HUES48 (cell line): ENCODE measurements at regions not wholly inside any gene's neighbourhood (a gene's known extent, or its start where the extent isn't known, plus 50 kb on each side); places are given as distances from the start of the nearest gene placed in this dataset.

Source experiments
- H3K27ac ChIP-seq: one replicate; pipeline ENCODE4 v1.7.0; 2013; ENCODE audit warnings: low read depth, low read length, inconsistent platforms
- H3K27me3 ChIP-seq: 2 replicates; pipeline ENCODE4 v1.6.1; 2013; ENCODE audit warnings: mild to moderate bottlenecking, low read length; ENCODE audit not compliant: control insufficient read depth, insufficient read depth
- H3K36me3 ChIP-seq: 2 replicates; pipeline ENCODE4 v1.6.1; 2013; ENCODE audit warnings: low read length; ENCODE audit not compliant: control insufficient read depth, insufficient read depth
- H3K4me1 ChIP-seq: 2 replicates; pipeline ENCODE4 v1.6.1; 2013; ENCODE audit warnings: mild to moderate bottlenecking, low read length; ENCODE audit not compliant: control insufficient read depth, insufficient read depth
- H3K4me3 ChIP-seq: 2 replicates; pipeline ENCODE4 v1.5.1; 2013; ENCODE audit warnings: mild to moderate bottlenecking, low read depth, low read length
- H3K9ac ChIP-seq: 2 replicates; pipeline ENCODE4 v1.6.1; 2013; ENCODE audit warnings: mild to moderate bottlenecking, low read depth, low read length, moderate library complexity
- H3K9me3 ChIP-seq: 2 replicates; pipeline ENCODE4 v1.6.1; 2013; ENCODE audit warnings: low read length; ENCODE audit not compliant: control insufficient read depth, insufficient read depth

DNA sequence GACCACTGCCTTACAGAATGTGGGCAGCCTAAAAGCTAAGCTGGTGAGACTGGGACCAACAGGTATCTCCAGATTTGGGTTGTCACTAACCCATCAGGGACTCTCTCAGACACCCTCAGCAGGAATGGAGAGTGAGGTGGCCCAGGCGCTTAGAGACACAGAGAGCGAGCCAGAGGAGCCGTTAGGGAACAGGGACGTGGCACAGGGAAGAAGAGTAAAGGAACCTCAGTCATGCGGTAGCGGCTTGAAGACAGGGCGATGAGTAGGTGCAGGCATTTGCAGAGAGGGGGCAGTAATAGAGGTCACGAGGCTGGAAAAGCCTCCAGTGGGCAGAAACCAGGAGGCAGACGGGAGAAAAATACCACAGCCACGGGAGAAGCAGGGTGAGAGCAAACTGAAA lies 158.0 kb upstream of the CCND2 start:
- no peak overlapping the region for H3K9ac ChIP-seq
- no peaks in the 10 kb centered on the region for H3K36me3 ChIP-seq
- peaks cover 11% of the 10 kb centered on the region; the same call in 1 of the 2 replicates for H3K4me1 ChIP-seq
- peaks cover 4% of the 10 kb centered on the region; the same call in 1 of the 2 replicates for H3K27me3 ChIP-seq
- H3K9me3 ChIP-seq: no peaks in the 10 kb centered on the region
- no peak overlapping the region for H3K4me3 ChIP-seq
- H3K27ac ChIP-seq: no peak overlapping the region

GRCh38 chr12:4114986-4115385 lies 158.6 kb upstream of the CCND2 start:
- no peak overlapping the region for H3K27ac ChIP-seq
- H3K4me3 ChIP-seq: no peak overlapping the region
- no peaks in the 10 kb centered on the region for H3K36me3 ChIP-seq
- peaks cover 11% of the 10 kb centered on the region; the same call in 1 of the 2 replicates for H3K4me1 ChIP-seq
- H3K9me3 ChIP-seq: no peaks in the 10 kb centered on the region
- H3K9ac ChIP-seq: no peak overlapping the region
- peaks cover 4% of the 10 kb centered on the region; the same call in 1 of the 2 replicates for H3K27me3 ChIP-seq

- peaks cover 11% of the 10 kb centered on the region; the same call in 1 of the 2 replicates for H3K4me1 ChIP-seq
- no peak overlapping the region for H3K27ac ChIP-seq
- H3K36me3 ChIP-seq: no peaks in the 10 kb centered on the region
- H3K9ac ChIP-seq: no peak overlapping the region
- no peaks in the 10 kb centered on the region for H3K9me3 ChIP-seq
- H3K4me3 ChIP-seq: no peak overlapping the region
- no peaks in the 10 kb centered on the region for H3K27me3 ChIP-seq
Observed at GRCh38 chr12:4112734-4113325, 160.7 kb upstream of the CCND2 start.

DNA sequence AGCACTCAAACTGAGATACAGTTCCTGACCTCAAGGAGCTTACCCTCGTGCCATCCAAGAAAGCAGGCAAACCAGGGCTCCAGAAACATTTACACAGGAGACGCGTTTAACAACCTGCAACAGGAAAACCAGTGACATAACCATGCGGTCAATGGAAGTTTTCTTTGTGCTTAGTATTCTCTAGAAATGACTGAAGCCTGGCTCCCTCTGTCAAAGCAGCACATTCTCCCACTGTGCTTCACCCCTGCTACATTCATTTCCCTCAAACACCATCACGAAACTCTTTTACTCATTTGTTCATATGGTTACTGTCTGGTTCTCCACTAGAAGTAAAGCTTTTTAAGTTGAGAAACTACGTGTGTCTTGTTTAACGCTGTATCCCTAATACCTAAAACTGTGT lies 161.3 kb upstream of the CCND2 start:
- no peaks in the 10 kb centered on the region for H3K27me3 ChIP-seq
- peaks cover 11% of the 10 kb centered on the region; the same call in 1 of the 2 replicates for H3K4me1 ChIP-seq
- H3K27ac ChIP-seq: no peak overlapping the region
- no peak overlapping the region for H3K9ac ChIP-seq
- no peaks in the 10 kb centered on the region for H3K9me3 ChIP-seq
- no peak overlapping the region for H3K4me3 ChIP-seq
- no peaks in the 10 kb centered on the region for H3K36me3 ChIP-seq

DNA sequence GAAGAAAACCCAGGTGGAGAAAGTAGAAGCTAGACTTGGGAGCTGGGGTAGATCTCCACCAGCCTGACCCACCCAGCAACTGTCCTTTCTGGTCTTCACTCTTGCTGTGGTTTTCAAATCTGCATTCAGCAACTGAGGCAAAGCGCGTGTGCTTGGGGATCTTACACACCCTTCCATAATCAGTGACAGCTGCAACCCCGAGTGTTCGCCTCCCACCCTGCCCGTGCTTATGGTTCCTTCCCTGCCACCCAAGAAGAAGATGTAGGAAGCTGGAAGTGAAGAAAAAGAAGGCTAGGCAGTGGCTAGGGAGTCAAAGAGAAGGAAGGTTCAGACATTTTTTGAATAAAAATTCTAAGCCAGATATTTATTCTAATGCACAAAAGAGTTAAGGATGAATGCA lies 162.6 kb upstream of the CCND2 start:
- Histone ChIP-seq H3K4me1 (peaks cover 3% of the 10 kb centered on the region; the same call in 1 of the 2 replicates), H3K27ac (no peak overlapping the region), H3K4me3 (no peak overlapping the region), H3K9ac (no peak overlapping the region), H3K9me3 (no peaks in the 10 kb centered on the region), H3K36me3 (no peaks in the 10 kb centered on the region), H3K27me3 (no peaks in the 10 kb centered on the region)

GRCh38 chr12:4109826-4110225 lies 163.7 kb upstream of the CCND2 start:
- H3K4me1 ChIP-seq: no peaks in the 10 kb centered on the region
- no peaks in the 10 kb centered on the region for H3K36me3 ChIP-seq
- no peak overlapping the region for H3K27ac ChIP-seq
- no peak overlapping the region for H3K9ac ChIP-seq
- H3K9me3 ChIP-seq: no peaks in the 10 kb centered on the region
- no peak overlapping the region for H3K4me3 ChIP-seq
- no peaks in the 10 kb centered on the region for H3K27me3 ChIP-seq

DNA sequence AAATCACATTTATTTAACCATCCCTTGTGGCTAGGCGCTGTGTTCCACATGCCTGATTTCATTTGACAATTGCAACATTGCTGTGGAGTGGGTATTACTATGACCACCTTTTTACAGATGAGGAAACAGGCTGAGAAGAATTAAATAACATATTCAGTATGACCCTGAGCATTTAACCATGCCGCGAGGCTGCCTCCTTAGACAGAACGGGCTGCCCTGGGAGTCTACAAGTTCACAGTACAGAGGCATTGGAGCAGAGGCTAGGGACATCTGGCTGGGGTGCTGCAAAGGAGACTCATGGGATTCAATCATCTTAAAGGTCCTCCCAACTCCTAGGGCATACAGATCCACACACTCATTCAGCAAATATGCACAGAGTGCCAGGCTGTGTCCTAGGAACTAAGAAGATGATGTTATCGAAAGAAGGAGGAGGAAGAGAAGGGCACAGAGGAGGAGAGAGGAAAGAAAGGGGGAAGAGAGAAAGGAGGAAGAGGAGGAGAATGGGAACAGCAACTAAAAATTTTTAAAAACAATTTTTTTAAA lies 164.7 kb upstream of the CCND2 start:
- Histone ChIP-seq H3K27me3 (no peaks in the 10 kb centered on the region), H3K9ac (no peak overlapping the region), H3K36me3 (no peaks in the 10 kb centered on the region), H3K4me1 (no peaks in the 10 kb centered on the region), H3K27ac (no peak overlapping the region), H3K9me3 (no peaks in the 10 kb centered on the region), H3K4me3 (no peak overlapping the region)

- no peaks in the 10 kb centered on the region for H3K9me3 ChIP-seq
- H3K27ac ChIP-seq: no peak overlapping the region
- H3K9ac ChIP-seq: no peak overlapping the region
- no peaks in the 10 kb centered on the region for H3K27me3 ChIP-seq
- no peaks in the 10 kb centered on the region for H3K36me3 ChIP-seq
- no peaks in the 10 kb centered on the region for H3K4me1 ChIP-seq
- H3K4me3 ChIP-seq: no peak overlapping the region
Observed at GRCh38 chr12:4107911-4108697, 165.5 kb upstream of the CCND2 start.

- no peaks in the 10 kb centered on the region for H3K27me3 ChIP-seq
- H3K27ac ChIP-seq: no peak overlapping the region
- H3K4me1 ChIP-seq: no peaks in the 10 kb centered on the region
- no peaks in the 10 kb centered on the region for H3K9me3 ChIP-seq
- no peak overlapping the region for H3K4me3 ChIP-seq
- no peak overlapping the region for H3K9ac ChIP-seq
- H3K36me3 ChIP-seq: no peaks in the 10 kb centered on the region
Observed at GRCh38 chr12:4107436-4107878, 166.1 kb upstream of the CCND2 start.

GRCh38 chr12:4106621-4107020 lies 166.9 kb upstream of the CCND2 start:
- no peak overlapping the region for H3K27ac ChIP-seq
- H3K4me1 ChIP-seq: no peaks in the 10 kb centered on the region
- H3K27me3 ChIP-seq: no peaks in the 10 kb centered on the region
- no peak overlapping the region for H3K9ac ChIP-seq
- H3K4me3 ChIP-seq: no peak overlapping the region
- no peaks in the 10 kb centered on the region for H3K36me3 ChIP-seq
- no peaks in the 10 kb centered on the region for H3K9me3 ChIP-seq

- Histone ChIP-seq H3K27me3 (no peaks in the 10 kb centered on the region), H3K4me1 (no peaks in the 10 kb centered on the region), H3K4me3 (no peak overlapping the region), H3K36me3 (no peaks in the 10 kb centered on the region), H3K9ac (no peak overlapping the region), H3K9me3 (no peaks in the 10 kb centered on the region), H3K27ac (no peak overlapping the region)
Observed at GRCh38 chr12:4104722-4105244, 168.8 kb upstream of the CCND2 start.
